SK-N-SH (cell line): ENCODE measurements at regions not wholly inside any gene's neighbourhood (a gene's known extent, or its start where the extent isn't known, plus 50 kb on each side); places are given as distances from the start of the nearest gene placed in this dataset.

Experiments
- EP300 ChIP-seq, 2 experiments: IDR thresholded peaks; 2 replicates each; pipeline versions ENCODE4 v1.4.0 to v1.6.1; 2012; ENCODE audit warnings: borderline replicate concordance in 1 of 2, low read depth in 1 of 2, low read length in 1 of 2
- RAD21 ChIP-seq: IDR thresholded peaks from 2 replicates; pipeline ENCODE4 v1.6.1; 2012; ENCODE audit warnings: mild to moderate bottlenecking, low read length
- RFX5 ChIP-seq: IDR thresholded peaks from 2 replicates; pipeline ENCODE4 v1.6.1; 2012; ENCODE audit warnings: mild to moderate bottlenecking, improper control_type of control experiment, low read length
- ZBTB33 ChIP-seq: IDR thresholded peaks from 2 replicates; pipeline ENCODE4 v1.4.0; 2012; ENCODE audit warnings: low read depth, borderline replicate concordance

GRCh38 chr18:78199611-78200010, 780.0 kb upstream of the SALL3 start:
- TF ChIP-seq ZBTB33 (no peak), EP300 (IDR thresholded peaks at IDR 0.05; ENCODE audit: borderline replicate concordance in 1 of 2, low read depth in 1 of 2, low read length in 1 of 2) (no peak), RFX5 (no peak), RAD21 (no peak)
